PC-9 (cell line): ENCODE measurements at regions not wholly inside any gene's neighbourhood (a gene's known extent, or its start where the extent isn't known, plus 50 kb on each side); places are given as distances from the start of the nearest gene placed in this dataset.

Experiments used
- CTCF ChIP-seq: fragments of 200-600 bp; sonication (generic); conservative IDR thresholded peaks from 2 replicates; pipeline ENCODE4 v1.6.1; 2017; ENCODE audit warnings: mixed run types, antibody characterized with exemption, mild to moderate bottlenecking, moderate library complexity
- EZH2 ChIP-seq: fragments of 200-600 bp; sonication (generic); IDR thresholded peaks from 2 replicates; pipeline ENCODE4 v1.8.0; 2017; ENCODE audit warnings: antibody characterized with exemption, low read depth

- TF ChIP-seq CTCF = no peak
- TF ChIP-seq EZH2 = no peak
Measured at GRCh38 chr9:115614326-115614999, 496.5 kb upstream of the TNC start.
